Fibroblast of upper back skin (primary cell): ENCODE measurements at regions not wholly inside any gene's neighbourhood (a gene's known extent, or its start where the extent isn't known, plus 50 kb on each side); places are given as distances from the start of the nearest gene placed in this dataset.

ENCODE experiments used
- DNase-seq: peaks from one replicate; pipeline ENCODE4 v3.0.0-alpha.2; 2013

GRCh38 chr16:51565184-51565583, 414.1 kb upstream of the SALL1 start:
- no peak for DNase-seq

- DNase-seq: no peak
Observed at GRCh38 chr16:51562891-51563290, 411.8 kb upstream of the SALL1 start.

- DNase-seq: no peak
Observed at GRCh38 chr16:51559901-51560300, 408.8 kb upstream of the SALL1 start.

GRCh38 chr16:51557670-51558069, 406.6 kb upstream of the SALL1 start:
- DNase-seq: no peak

GRCh38 chr16:51556694-51557340, 405.7 kb upstream of the SALL1 start:
- peak; percentile 93 for DNase-seq

GRCh38 chr16:51553910-51554309, 402.8 kb upstream of the SALL1 start:
- DNase-seq: no peak

GRCh38 chr16:51553314-51553713, 402.2 kb upstream of the SALL1 start:
- no peak for DNase-seq

- no peak for DNase-seq
Observed at GRCh38 chr16:51550800-51551347, 399.8 kb upstream of the SALL1 start.

GRCh38 chr16:51549836-51550235, 398.8 kb upstream of the SALL1 start:
- DNase-seq: peak; percentile 38

- no peak for DNase-seq
Observed at GRCh38 chr16:51545951-51546350, 394.9 kb upstream of the SALL1 start.

- DNase-seq: no peak
Observed at GRCh38 chr16:51544851-51545467, 393.9 kb upstream of the SALL1 start.

- no peak for DNase-seq
Observed at GRCh38 chr16:51543971-51544370, 392.9 kb upstream of the SALL1 start.

- DNase-seq: peak; percentile 20
Observed at GRCh38 chr16:51542981-51543815, 392.1 kb upstream of the SALL1 start.

- DNase-seq: peak; percentile 38
Observed at GRCh38 chr16:51540259-51540658, 389.2 kb upstream of the SALL1 start.

GRCh38 chr16:51538707-51539498, 387.8 kb upstream of the SALL1 start:
- DNase-seq: peak; percentile 92

- no peak for DNase-seq
Observed at GRCh38 chr16:51535591-51535990, 384.5 kb upstream of the SALL1 start.

- DNase-seq: no peak
Observed at GRCh38 chr16:51532551-51532950, 381.5 kb upstream of the SALL1 start.

GRCh38 chr16:51531271-51531670, 380.2 kb upstream of the SALL1 start:
- no peak for DNase-seq

GRCh38 chr16:51527349-51527748, 376.3 kb upstream of the SALL1 start:
- DNase-seq: no peak

- no peak for DNase-seq
Observed at GRCh38 chr16:51526621-51527020, 375.6 kb upstream of the SALL1 start.

GRCh38 chr16:51524555-51525373, 373.7 kb upstream of the SALL1 start:
- peak; percentile 45 for DNase-seq

- DNase-seq: no peak
Observed at GRCh38 chr16:51524070-51524469, 373.0 kb upstream of the SALL1 start.
